ENCODE measurements at regions not wholly inside any gene's neighbourhood (a gene's known extent, or its start where the extent isn't known, plus 50 kb on each side); places are given as distances from the start of the nearest gene placed in this dataset.
"Not testable (repeated sequence)": the region's sequence is repeated elsewhere in the genome, so short reads cannot be mapped to it uniquely, and the experiment has no call there.

GRCh38 chr6:25194172-25194678 lies 84.9 kb upstream of the CARMIL1 start:
- Histone ChIP-seq H3K9ac (ENCODE audit: low read length) (no peak overlapping the region), H3K4me1 (ENCODE audit: control insufficient read depth, low read depth, low read length) (no peaks in the 10 kb centered on the region), H3K27me3 (ENCODE audit: control insufficient read depth, insufficient read depth, low read length) (no peaks in the 10 kb centered on the region), H3K4me3 (ENCODE audit: low read length) (no peak overlapping the region), H3K9me3 (ENCODE audit: control insufficient read depth, low read depth, low read length) (no peaks in the 10 kb centered on the region), H3K27ac (ENCODE audit: low read length) (no peak overlapping the region), H3K36me3 (ENCODE audit: control insufficient read depth, low read depth, low read length) (no peaks in the 10 kb centered on the region)

DNA sequence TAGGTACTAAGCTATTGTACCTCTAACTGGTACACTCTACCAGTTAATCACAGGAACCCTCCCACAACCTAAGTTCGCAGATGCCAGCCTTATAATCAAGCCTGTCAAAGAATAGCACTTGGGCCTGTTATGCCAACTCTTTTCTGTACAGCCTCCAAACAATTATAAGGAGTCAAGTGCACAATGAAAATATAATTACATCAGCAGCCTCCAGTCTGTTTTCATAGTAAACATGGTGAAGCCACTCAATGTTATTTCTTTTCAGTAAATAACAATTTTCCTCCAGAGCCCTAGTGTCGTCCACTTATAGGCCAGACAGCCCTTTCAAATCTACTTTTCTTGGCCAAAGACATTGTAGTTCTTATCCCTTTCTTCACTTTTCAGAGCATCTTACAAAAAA lies 82.7 kb upstream of the CARMIL1 start:
- H3K9me3 ChIP-seq (ENCODE audit: control insufficient read depth, low read depth, low read length): no peaks in the 10 kb centered on the region
- H3K36me3 ChIP-seq (ENCODE audit: control insufficient read depth, low read depth, low read length): no peaks in the 10 kb centered on the region
- no peak overlapping the region for H3K27ac ChIP-seq (ENCODE audit: low read length)
- no peaks in the 10 kb centered on the region for H3K4me1 ChIP-seq (ENCODE audit: control insufficient read depth, low read depth, low read length)
- no peak overlapping the region for H3K4me3 ChIP-seq (ENCODE audit: low read length)
- H3K27me3 ChIP-seq (ENCODE audit: control insufficient read depth, insufficient read depth, low read length): no peaks in the 10 kb centered on the region
- H3K9ac ChIP-seq (ENCODE audit: low read length): no peak overlapping the region

GRCh38 chr6:25197111-25197510 lies 82.1 kb upstream of the CARMIL1 start:
- H3K36me3 ChIP-seq (ENCODE audit: control insufficient read depth, low read depth, low read length): no peaks in the 10 kb centered on the region
- H3K9ac ChIP-seq (ENCODE audit: low read length): no peak overlapping the region
- no peaks in the 10 kb centered on the region for H3K4me1 ChIP-seq (ENCODE audit: control insufficient read depth, low read depth, low read length)
- no peaks in the 10 kb centered on the region for H3K9me3 ChIP-seq (ENCODE audit: control insufficient read depth, low read depth, low read length)
- no peaks in the 10 kb centered on the region for H3K27me3 ChIP-seq (ENCODE audit: control insufficient read depth, insufficient read depth, low read length)
- no peak overlapping the region for H3K27ac ChIP-seq (ENCODE audit: low read length)
- no peak overlapping the region for H3K4me3 ChIP-seq (ENCODE audit: low read length)

- no peaks in the 10 kb centered on the region for H3K4me1 ChIP-seq (ENCODE audit: control insufficient read depth, low read depth, low read length)
- no peaks in the 10 kb centered on the region for H3K27me3 ChIP-seq (ENCODE audit: control insufficient read depth, insufficient read depth, low read length)
- H3K36me3 ChIP-seq (ENCODE audit: control insufficient read depth, low read depth, low read length): no peaks in the 10 kb centered on the region
- H3K9ac ChIP-seq (ENCODE audit: low read length): no peak overlapping the region
- H3K4me3 ChIP-seq (ENCODE audit: low read length): no peak overlapping the region
- H3K9me3 ChIP-seq (ENCODE audit: control insufficient read depth, low read depth, low read length): no peaks in the 10 kb centered on the region
- H3K27ac ChIP-seq (ENCODE audit: low read length): no peak overlapping the region
Measured at GRCh38 chr6:25199544-25199943, 79.6 kb upstream of the CARMIL1 start.

GRCh38 chr6:25202504-25202903 lies 76.7 kb upstream of the CARMIL1 start:
- no peak overlapping the region for H3K4me3 ChIP-seq (ENCODE audit: low read length)
- H3K27me3 ChIP-seq (ENCODE audit: control insufficient read depth, insufficient read depth, low read length): no peaks in the 10 kb centered on the region
- no peak overlapping the region for H3K27ac ChIP-seq (ENCODE audit: low read length)
- peaks cover 4% of the 10 kb centered on the region for H3K9me3 ChIP-seq (ENCODE audit: control insufficient read depth, low read depth, low read length)
- H3K36me3 ChIP-seq (ENCODE audit: control insufficient read depth, low read depth, low read length): no peaks in the 10 kb centered on the region
- H3K4me1 ChIP-seq (ENCODE audit: control insufficient read depth, low read depth, low read length): no peaks in the 10 kb centered on the region
- H3K9ac ChIP-seq (ENCODE audit: low read length): no peak overlapping the region

- Histone ChIP-seq H3K27ac (ENCODE audit: low read length) (no peak overlapping the region), H3K4me3 (ENCODE audit: low read length) (no peak overlapping the region), H3K9ac (ENCODE audit: low read length) (no peak overlapping the region), H3K36me3 (ENCODE audit: control insufficient read depth, low read depth, low read length) (no peaks in the 10 kb centered on the region), H3K4me1 (ENCODE audit: control insufficient read depth, low read depth, low read length) (no peaks in the 10 kb centered on the region), H3K27me3 (ENCODE audit: control insufficient read depth, insufficient read depth, low read length) (no peaks in the 10 kb centered on the region), H3K9me3 (ENCODE audit: control insufficient read depth, low read depth, low read length) (peaks cover 4% of the 10 kb centered on the region)
Measured at GRCh38 chr6:25205629-25206028, 73.5 kb upstream of the CARMIL1 start.

- H3K9ac ChIP-seq (ENCODE audit: low read length); H3K4me1 ChIP-seq (ENCODE audit: control insufficient read depth, low read depth, low read length); H3K4me3 ChIP-seq (ENCODE audit: low read length); H3K27me3 ChIP-seq (ENCODE audit: control insufficient read depth, insufficient read depth, low read length); H3K36me3 ChIP-seq (ENCODE audit: control insufficient read depth, low read depth, low read length); H3K9me3 ChIP-seq (ENCODE audit: control insufficient read depth, low read depth, low read length); H3K27ac ChIP-seq (ENCODE audit: low read length): not testable (repeated sequence)
Measured at GRCh38 chr6:25207453-25208155, 71.6 kb upstream of the CARMIL1 start.

GRCh38 chr6:25215881-25216280 lies 63.3 kb upstream of the CARMIL1 start:
- no peak overlapping the region for H3K4me3 ChIP-seq (ENCODE audit: low read length)
- H3K36me3 ChIP-seq (ENCODE audit: control insufficient read depth, low read depth, low read length): no peaks in the 10 kb centered on the region
- H3K27ac ChIP-seq (ENCODE audit: low read length): no peak overlapping the region
- no peaks in the 10 kb centered on the region for H3K4me1 ChIP-seq (ENCODE audit: control insufficient read depth, low read depth, low read length)
- no peaks in the 10 kb centered on the region for H3K27me3 ChIP-seq (ENCODE audit: control insufficient read depth, insufficient read depth, low read length)
- H3K9ac ChIP-seq (ENCODE audit: low read length): no peak overlapping the region
- no peaks in the 10 kb centered on the region for H3K9me3 ChIP-seq (ENCODE audit: control insufficient read depth, low read depth, low read length)

GRCh38 chr6:25217302-25217701 lies 61.9 kb upstream of the CARMIL1 start:
- Histone ChIP-seq H3K36me3 (ENCODE audit: control insufficient read depth, low read depth, low read length) (no peaks in the 10 kb centered on the region), H3K9ac (ENCODE audit: low read length) (no peak overlapping the region), H3K4me1 (ENCODE audit: control insufficient read depth, low read depth, low read length) (no peaks in the 10 kb centered on the region), H3K27me3 (ENCODE audit: control insufficient read depth, insufficient read depth, low read length) (no peaks in the 10 kb centered on the region), H3K4me3 (ENCODE audit: low read length) (no peak overlapping the region), H3K9me3 (ENCODE audit: control insufficient read depth, low read depth, low read length) (no peaks in the 10 kb centered on the region), H3K27ac (ENCODE audit: low read length) (no peak overlapping the region)

GRCh38 chr6:25217829-25218228 lies 61.3 kb upstream of the CARMIL1 start:
- Histone ChIP-seq H3K9me3 (ENCODE audit: control insufficient read depth, low read depth, low read length) (no peaks in the 10 kb centered on the region), H3K4me3 (ENCODE audit: low read length) (no peak overlapping the region), H3K36me3 (ENCODE audit: control insufficient read depth, low read depth, low read length) (no peaks in the 10 kb centered on the region), H3K27me3 (ENCODE audit: control insufficient read depth, insufficient read depth, low read length) (no peaks in the 10 kb centered on the region), H3K27ac (ENCODE audit: low read length) (no peak overlapping the region), H3K4me1 (ENCODE audit: control insufficient read depth, low read depth, low read length) (no peaks in the 10 kb centered on the region), H3K9ac (ENCODE audit: low read length) (no peak overlapping the region)

GRCh38 chr6:25218346-25218745 lies 60.8 kb upstream of the CARMIL1 start:
- Histone ChIP-seq H3K27ac (ENCODE audit: low read length) (no peak overlapping the region), H3K9me3 (ENCODE audit: control insufficient read depth, low read depth, low read length) (no peaks in the 10 kb centered on the region), H3K27me3 (ENCODE audit: control insufficient read depth, insufficient read depth, low read length) (no peaks in the 10 kb centered on the region), H3K9ac (ENCODE audit: low read length) (no peak overlapping the region), H3K4me1 (ENCODE audit: control insufficient read depth, low read depth, low read length) (no peaks in the 10 kb centered on the region), H3K4me3 (ENCODE audit: low read length) (no peak overlapping the region), H3K36me3 (ENCODE audit: control insufficient read depth, low read depth, low read length) (no peaks in the 10 kb centered on the region)

DNA sequence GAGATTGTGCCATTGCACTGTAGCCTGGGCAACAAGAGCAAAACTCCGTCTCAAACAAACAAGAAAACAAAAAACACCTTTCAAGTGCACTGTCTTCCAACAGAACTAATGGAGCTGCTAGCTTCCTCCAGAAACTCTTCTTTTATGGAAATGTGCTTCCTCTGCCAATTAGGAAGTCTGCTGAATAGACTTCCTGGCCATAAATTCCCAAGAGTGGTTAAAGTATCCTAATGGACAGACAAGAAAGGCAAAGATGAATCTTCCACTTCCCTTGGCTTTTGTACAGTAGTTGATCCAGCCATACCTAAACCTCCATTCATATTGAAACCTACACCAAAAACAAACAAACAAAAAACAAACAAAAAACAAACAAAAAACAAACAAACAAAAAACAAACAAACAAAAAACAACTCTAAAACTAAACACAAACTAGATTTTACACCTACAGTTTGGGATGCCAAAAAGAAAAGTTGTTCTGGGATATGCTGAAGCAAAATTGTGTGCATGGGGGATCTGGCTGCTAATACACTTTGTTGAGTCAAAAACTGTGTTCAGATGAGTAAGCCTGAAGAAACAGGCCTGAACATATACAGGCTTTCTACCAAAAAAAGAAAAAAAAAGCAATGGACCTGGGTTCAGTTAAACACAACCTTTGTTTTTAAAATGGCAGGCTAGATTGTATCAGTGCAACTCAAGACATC lies 59.8 kb upstream of the CARMIL1 start:
- Histone ChIP-seq H3K9me3 (ENCODE audit: control insufficient read depth, low read depth, low read length) (no peaks in the 10 kb centered on the region), H3K4me3 (ENCODE audit: low read length) (no peak overlapping the region), H3K27ac (ENCODE audit: low read length) (no peak overlapping the region), H3K36me3 (ENCODE audit: control insufficient read depth, low read depth, low read length) (no peaks in the 10 kb centered on the region), H3K4me1 (ENCODE audit: control insufficient read depth, low read depth, low read length) (no peaks in the 10 kb centered on the region), H3K27me3 (ENCODE audit: control insufficient read depth, insufficient read depth, low read length) (no peaks in the 10 kb centered on the region), H3K9ac (ENCODE audit: low read length) (no peak overlapping the region)
